ENCODE measurements at regions not wholly inside any gene's neighbourhood (a gene's known extent, or its start where the extent isn't known, plus 50 kb on each side); places are given as distances from the start of the nearest gene placed in this dataset.

- no peak for TF ChIP-seq CTCF (conservative IDR thresholded peaks at IDR 0.05)
- TF ChIP-seq ZFX (IDR thresholded peaks at IDR 0.05), result no peak
Measured at GRCh38 chr4:115430024-115430423, 316.6 kb upstream of the NDST4 start.

All from C4-2B (cell line).